SK-N-SH (cell line): ENCODE measurements at regions not wholly inside any gene's neighbourhood (a gene's known extent, or its start where the extent isn't known, plus 50 kb on each side); places are given as distances from the start of the nearest gene placed in this dataset.

Experiments used
- RFX5 ChIP-seq: IDR thresholded peaks from 2 replicates; pipeline ENCODE4 v1.6.1; 2012; ENCODE audit warnings: mild to moderate bottlenecking, improper control_type of control experiment, low read length
- TF ChIP-seq, protein P1 (sequence below): fragments of 200-600 bp; sonication (generic); IDR thresholded peaks from 2 replicates; pipeline ENCODE4 v1.6.1; 2017; ENCODE audit warnings: antibody characterized with exemption, mild to moderate bottlenecking, moderate library complexity

DNA sequence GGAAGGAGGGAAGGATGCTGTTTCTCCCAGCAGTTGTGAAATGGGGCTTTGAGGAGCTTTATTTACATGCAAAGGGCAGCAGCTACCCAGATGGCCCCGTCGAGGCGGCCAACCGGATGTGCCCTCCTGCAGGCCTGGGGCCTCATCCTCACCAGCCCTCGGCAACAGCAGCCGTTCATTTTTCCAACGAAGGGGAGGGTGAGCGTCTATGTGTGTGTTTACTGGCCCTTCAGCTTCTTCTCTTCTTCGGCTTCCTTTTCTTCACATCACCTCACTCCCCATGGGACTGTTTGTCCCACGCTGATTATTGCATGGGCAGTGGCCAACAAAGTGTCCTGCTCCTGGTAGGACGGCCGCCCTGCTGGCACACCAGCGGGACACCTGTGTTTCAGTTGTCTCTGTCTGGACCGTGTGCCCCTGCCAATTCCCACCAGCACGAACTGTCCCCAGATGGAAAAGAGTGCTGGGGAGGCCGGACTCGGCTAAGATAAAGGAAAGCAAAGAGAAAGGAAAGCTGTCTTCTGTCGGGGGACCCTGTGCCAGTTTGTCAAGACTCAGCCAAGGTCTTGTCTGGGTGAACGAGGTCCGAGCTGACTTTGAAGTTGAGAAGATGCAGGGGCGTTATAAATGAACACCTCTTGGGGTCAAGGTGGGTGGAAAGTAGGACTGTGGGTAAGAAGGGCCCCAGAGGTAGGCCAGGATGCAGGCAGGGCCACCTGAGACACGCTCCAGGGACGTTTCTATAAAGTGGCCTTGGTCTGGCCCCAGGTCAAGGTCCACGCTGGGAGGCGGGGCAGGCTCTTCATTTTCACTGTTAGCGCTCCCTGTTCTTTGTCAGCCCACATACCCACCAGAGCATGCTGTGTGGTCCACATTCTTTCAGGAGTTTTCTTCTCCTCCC is 57.0 kb downstream of the FAM50B start:
- TF ChIP-seq, protein P1, sequence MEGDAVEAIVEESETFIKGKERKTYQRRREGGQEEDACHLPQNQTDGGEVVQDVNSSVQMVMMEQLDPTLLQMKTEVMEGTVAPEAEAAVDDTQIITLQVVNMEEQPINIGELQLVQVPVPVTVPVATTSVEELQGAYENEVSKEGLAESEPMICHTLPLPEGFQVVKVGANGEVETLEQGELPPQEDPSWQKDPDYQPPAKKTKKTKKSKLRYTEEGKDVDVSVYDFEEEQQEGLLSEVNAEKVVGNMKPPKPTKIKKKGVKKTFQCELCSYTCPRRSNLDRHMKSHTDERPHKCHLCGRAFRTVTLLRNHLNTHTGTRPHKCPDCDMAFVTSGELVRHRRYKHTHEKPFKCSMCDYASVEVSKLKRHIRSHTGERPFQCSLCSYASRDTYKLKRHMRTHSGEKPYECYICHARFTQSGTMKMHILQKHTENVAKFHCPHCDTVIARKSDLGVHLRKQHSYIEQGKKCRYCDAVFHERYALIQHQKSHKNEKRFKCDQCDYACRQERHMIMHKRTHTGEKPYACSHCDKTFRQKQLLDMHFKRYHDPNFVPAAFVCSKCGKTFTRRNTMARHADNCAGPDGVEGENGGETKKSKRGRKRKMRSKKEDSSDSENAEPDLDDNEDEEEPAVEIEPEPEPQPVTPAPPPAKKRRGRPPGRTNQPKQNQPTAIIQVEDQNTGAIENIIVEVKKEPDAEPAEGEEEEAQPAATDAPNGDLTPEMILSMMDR = no peak
- no peak for TF ChIP-seq RFX5
